T-cell (primary cell): ENCODE measurements at regions not wholly inside any gene's neighbourhood (a gene's known extent, or its start where the extent isn't known, plus 50 kb on each side); places are given as distances from the start of the nearest gene placed in this dataset.
"Not testable (repeated sequence)": the region's sequence is repeated elsewhere in the genome, so short reads cannot be mapped to it uniquely, and the experiment has no call there.

Experiments used
- ATAC-seq, 4 experiments: fragments of 200-7000 bp in 3 of 4; fragments of 150-1000 bp in 1 of 4; cut with Tn5 transposase; replicated peaks in 1 of 4; 1 replicate in 3 of 4; 2 replicates in 1 of 4; pipeline ENCODE4 v1.10.0; 2021; ENCODE audit warnings: moderate library complexity in 3 of 4, mild to moderate bottlenecking in 2 of 4, moderate number of reproducible peaks in 1 of 4
- CTCF ChIA-PET, 2 donors: fragments of 300-600 bp; sonication (Branson Sonifier 250); formaldehyde crosslinking; loops; one replicate each; lab custom pipeline; 2022; ENCODE audit warnings: antibody characterized with exemption in 2 of 2; lab: Charles Lee
- POLR2A ChIA-PET, 2 donors: fragments of 300-600 bp; sonication (Branson Sonifier 250); formaldehyde crosslinking; loops; one replicate each; lab custom pipeline; 2022; ENCODE audit warnings: antibody characterized with exemption in 2 of 2; lab: Charles Lee
- DNase-seq, 35 experiments: peaks; one replicate each; pipeline versions ENCODE4 v3.0.0 to v3.0.0-alpha.2; 2013 to 2023
- H3K27ac ChIP-seq: one replicate; pipeline ENCODE4 v1.5.1; 2013; ENCODE audit warnings: low read length
- H3K27me3 ChIP-seq, 2 experiments: replicated peaks in 1 of 2; 1 replicate in 1 of 2; 2 replicates in 1 of 2; pipeline versions ENCODE4 v1.6.1 to v1.7.0; 2013; ENCODE audit warnings: low read length in 1 of 2, mixed read lengths in 1 of 2; ENCODE audit not compliant: control insufficient read depth in 2 of 2, insufficient read depth in 2 of 2; ENCODE audit errors: extremely low read depth in 1 of 2
- H3K36me3 ChIP-seq, 2 donors: 1 replicate in 1 of 2; 2 replicates in 1 of 2; pipeline versions ENCODE4 v1.6.1 to v1.7.0; 2013; ENCODE audit warnings: low read length in 1 of 2; ENCODE audit not compliant: control insufficient read depth in 2 of 2, insufficient read depth in 1 of 2; ENCODE audit errors: extremely low read depth in 1 of 2
- H3K4me1 ChIP-seq, 2 experiments: 1 replicate in 1 of 2; 2 replicates in 1 of 2; pipeline versions ENCODE4 v1.6.1 to v1.7.0; 2013; ENCODE audit warnings: low read length in 2 of 2, mixed read lengths in 1 of 2; ENCODE audit not compliant: insufficient read depth in 2 of 2, control insufficient read depth in 1 of 2; ENCODE audit errors: extremely low read depth in 1 of 2
- H3K4me3 ChIP-seq, 2 donors: 1 replicate in 1 of 2; 2 replicates in 1 of 2; pipeline versions ENCODE4 v1.5.1 to v1.7.0; 2013; ENCODE audit warnings: mild to moderate bottlenecking in 2 of 2, low read length in 1 of 2, moderate library complexity in 1 of 2; ENCODE audit not compliant: control insufficient read depth in 1 of 2; ENCODE audit errors: extremely low read depth in 1 of 2
- H3K9me3 ChIP-seq: 2 replicates; pipeline ENCODE4 v1.7.0; 2013
- H3K27ac Mint-ChIP-seq, 2 donors: one replicate each; pipeline ENCODE4 v1.8.0; 2020 to 2021; ENCODE audit warnings: mild to moderate bottlenecking in 2 of 2, mixed read lengths in 2 of 2
- H3K27me3 Mint-ChIP-seq, 2 donors: one replicate each; pipeline ENCODE4 v1.8.0; 2021 to 2022; ENCODE audit warnings: mixed read lengths in 2 of 2
- H3K36me3 Mint-ChIP-seq: one replicate; pipeline ENCODE4 v1.8.0; 2021; ENCODE audit warnings: mixed read lengths
- H3K4me1 Mint-ChIP-seq, 3 donors: one replicate each; pipeline ENCODE4 v1.8.0; 2020 to 2022; ENCODE audit warnings: mixed read lengths in 3 of 3, mild to moderate bottlenecking in 1 of 3
- H3K4me3 Mint-ChIP-seq, 3 donors: one replicate each; pipeline ENCODE4 v1.8.0; 2020 to 2022; ENCODE audit warnings: mild to moderate bottlenecking in 3 of 3, mixed read lengths in 3 of 3, moderate library complexity in 3 of 3
- H3K9me3 Mint-ChIP-seq, 3 donors: one replicate each; pipeline ENCODE4 v1.8.0; 2020 to 2022; ENCODE audit warnings: mixed read lengths in 3 of 3
- WGBS: methylation state at CpG from one replicate; pipeline ENCODE4 v1.1.5; 2013; ENCODE audit warnings: missing lambda C conversion rate; ENCODE audit not compliant: insufficient coverage; 5-methylcytosine and 5-hydroxymethylcytosine counted together

- H3K36me3 ChIP-seq, result no peaks in the 10 kb centered on the region
- no peak overlapping the region for H3K27ac ChIP-seq
- ATAC-seq (no peak), DNase-seq (no peak)
- H3K36me3 Mint-ChIP-seq, result no peaks in the 10 kb centered on the region
- no peak overlapping the region for H3K4me3 Mint-ChIP-seq
- CTCF ChIA-PET, result interaction anchor here in 1 of 2 donors (0.6 kb wide), 1 partner anchor 612 kb away, joined by 4 read pairs; no protein-coding TSS in a partner anchor
- no peaks in the 10 kb centered on the region for H3K27me3 ChIP-seq
- H3K4me1 Mint-ChIP-seq, result no peaks in the 10 kb centered on the region
- H3K27ac Mint-ChIP-seq, result no peak overlapping the region
- no peaks in the 10 kb centered on the region for H3K4me1 ChIP-seq
- H3K27me3 Mint-ChIP-seq, result no peaks in the 10 kb centered on the region
- H3K9me3 Mint-ChIP-seq, result peaks cover 12 to 20% (median 14%) of the 10 kb centered on the region in 3 donors
- 71% methylated on average over 13 of the region's 14 CpGs for WGBS
- no peaks in the 10 kb centered on the region for H3K9me3 ChIP-seq
- H3K4me3 ChIP-seq, result no peak overlapping the region
- POLR2A ChIA-PET, result no interaction called here
Observed at GRCh38 chr6:19210849-19211590, 626.1 kb upstream of the ID4 start.

DNA sequence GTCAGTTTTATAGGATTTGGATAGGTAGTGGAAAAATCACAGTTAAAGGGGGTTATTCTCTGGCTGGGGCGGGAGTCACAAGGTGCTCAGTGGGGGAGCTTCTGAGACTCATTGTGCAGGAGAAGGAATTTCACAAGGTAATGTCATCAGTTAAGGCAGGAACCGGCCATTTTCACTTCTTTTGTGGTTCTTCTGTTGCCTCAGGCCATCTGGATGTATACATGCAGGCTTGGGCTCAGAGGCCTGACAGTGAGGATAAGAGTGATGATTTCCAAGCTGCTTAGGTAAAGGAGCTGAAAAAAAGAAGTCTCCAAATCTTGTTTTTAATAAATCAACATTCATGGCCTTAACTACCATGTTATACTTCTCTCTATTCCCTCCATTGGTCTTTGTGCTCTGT, 622.9 kb upstream of the ID4 start:
- Mint-ChIP-seq H3K27me3 (no peaks in the 10 kb centered on the region), H3K4me3 (no peak overlapping the region), H3K27ac (no peak overlapping the region), H3K36me3 (no peaks in the 10 kb centered on the region), H3K9me3 (peaks cover 7 to 23% (median 10%) of the 10 kb centered on the region in 3 donors), H3K4me1 (no peaks in the 10 kb centered on the region)
- Histone ChIP-seq H3K9me3 (no peaks in the 10 kb centered on the region), H3K4me3 (no peak overlapping the region), H3K36me3 (no peaks in the 10 kb centered on the region), H3K27ac (no peak overlapping the region), H3K27me3 (no peaks in the 10 kb centered on the region), H3K4me1 (no peaks in the 10 kb centered on the region)
- no peak for DNase-seq
- no peak for ATAC-seq
- ChIA-PET POLR2A (no interaction called here), CTCF (no interaction called here)
- WGBS, result 75% methylated on average over 2 of the region's 2 CpGs

DNA sequence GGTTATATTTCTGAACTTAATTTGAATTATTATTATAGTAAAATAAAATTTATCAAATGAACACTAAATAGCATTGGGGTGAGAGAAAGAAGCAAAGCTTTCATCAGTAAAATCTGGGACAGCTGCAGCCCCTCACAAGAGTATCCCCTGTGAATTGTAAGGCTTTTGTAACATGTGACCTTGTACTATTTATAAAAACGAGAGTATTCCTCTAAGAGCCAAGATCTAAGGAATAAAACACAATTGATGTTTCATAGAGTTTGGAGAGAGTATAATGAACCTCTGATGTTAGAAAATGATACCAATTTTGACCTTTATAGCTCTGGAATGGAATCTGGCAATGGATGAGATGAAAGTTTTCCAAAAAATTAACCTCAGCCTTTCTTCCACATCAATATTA, 617.2 kb upstream of the ID4 start:
- H3K4me1 ChIP-seq, result no peaks in the 10 kb centered on the region
- no peaks in the 10 kb centered on the region for H3K36me3 Mint-ChIP-seq
- H3K27me3 ChIP-seq, result no peaks in the 10 kb centered on the region
- ChIA-PET CTCF (no interaction called here), POLR2A (no interaction called here)
- no peaks in the 10 kb centered on the region for H3K9me3 ChIP-seq
- no peak overlapping the region for H3K4me3 Mint-ChIP-seq
- WGBS, result no CpG with 5 or more reads among the region's 1 CpG
- no peak overlapping the region for H3K27ac ChIP-seq
- no peak overlapping the region for H3K27ac Mint-ChIP-seq
- ATAC-seq, result no peak
- no peak for DNase-seq
- H3K4me3 ChIP-seq, result no peak overlapping the region
- H3K27me3 Mint-ChIP-seq, result no peaks in the 10 kb centered on the region
- H3K36me3 ChIP-seq, result no peaks in the 10 kb centered on the region
- H3K9me3 Mint-ChIP-seq, result peaks cover 4 to 16% (median 7%) of the 10 kb centered on the region in 3 donors
- H3K4me1 Mint-ChIP-seq, result no peaks in the 10 kb centered on the region

DNA sequence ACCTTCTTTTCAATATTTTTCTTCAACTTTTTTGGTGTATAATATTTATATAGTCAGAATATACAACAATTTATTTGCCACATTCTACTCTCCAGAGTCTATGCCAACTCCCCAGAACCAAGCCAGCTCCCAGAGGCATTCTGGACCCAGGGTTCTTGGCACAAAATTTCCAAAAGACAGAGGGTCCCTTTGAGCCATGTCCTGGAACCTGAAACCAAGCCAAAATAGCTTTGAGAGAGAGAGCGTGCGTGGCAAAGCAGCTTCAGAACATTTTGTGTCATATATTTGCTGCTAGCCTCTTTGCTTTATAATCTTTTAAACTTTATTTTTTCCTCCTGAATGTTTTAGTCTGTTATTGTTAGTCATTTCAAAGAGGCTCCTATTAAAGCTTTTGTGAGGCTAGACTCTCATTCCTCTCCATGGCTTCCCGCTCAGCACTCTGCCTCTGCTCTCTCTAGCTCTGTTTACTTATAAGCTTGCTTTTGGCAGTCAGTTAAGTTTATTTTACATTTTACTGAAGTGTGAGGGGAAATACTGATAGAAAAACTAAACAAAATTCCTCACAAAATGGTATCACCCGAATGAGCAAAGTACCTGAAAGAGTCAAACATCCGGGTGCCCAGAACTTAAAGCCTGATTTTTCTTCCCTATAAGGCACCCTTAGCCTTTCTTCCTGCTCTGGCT, 605.1 kb upstream of the ID4 start:
- CTCF ChIA-PET, result no interaction called here
- Histone ChIP-seq H3K27me3 (no peaks in the 10 kb centered on the region), H3K4me3 (no peak overlapping the region), H3K9me3 (no peaks in the 10 kb centered on the region), H3K27ac (no peak overlapping the region), H3K4me1 (no peaks in the 10 kb centered on the region), H3K36me3 (no peaks in the 10 kb centered on the region)
- POLR2A ChIA-PET, result no interaction called here
- peaks cover 7 to 18% (median 9%) of the 10 kb centered on the region in 3 donors for H3K9me3 Mint-ChIP-seq
- DNase-seq (no peak), ATAC-seq (no peak)
- no peaks in the 10 kb centered on the region for H3K36me3 Mint-ChIP-seq
- no peak overlapping the region for H3K27ac Mint-ChIP-seq
- H3K4me1 Mint-ChIP-seq, result no peaks in the 10 kb centered on the region
- WGBS, result no CpG with 5 or more reads among the region's 5 CpGs
- no peak overlapping the region for H3K4me3 Mint-ChIP-seq
- no peaks in the 10 kb centered on the region for H3K27me3 Mint-ChIP-seq

GRCh38 chr6:19245656-19246055, 591.5 kb upstream of the ID4 start:
- Mint-ChIP-seq H3K4me1 (no peaks in the 10 kb centered on the region), H3K27me3 (no peaks in the 10 kb centered on the region), H3K27ac (no peak overlapping the region), H3K9me3 (peaks cover 27 to 38% (median 30%) of the 10 kb centered on the region in 3 donors), H3K4me3 (no peak overlapping the region), H3K36me3 (no peaks in the 10 kb centered on the region)
- Histone ChIP-seq H3K27me3 (no peaks in the 10 kb centered on the region), H3K4me1 (no peaks in the 10 kb centered on the region), H3K36me3 (no peaks in the 10 kb centered on the region), H3K9me3 (no peaks in the 10 kb centered on the region), H3K4me3 (no peak overlapping the region), H3K27ac (no peak overlapping the region)
- ChIA-PET CTCF (no interaction called here), POLR2A (interaction anchor here in 1 of 2 donors (0.5 kb wide), 1 partner anchor 882 kb away, joined by 3 read pairs; no protein-coding TSS in a partner anchor)
- ATAC-seq (no peak), DNase-seq (no peak)
- WGBS, result no CpG with 5 or more reads among the region's 1 CpG

- peaks cover 24 to 36% (median 30%) of the 10 kb centered on the region in 3 donors for H3K9me3 Mint-ChIP-seq
- H3K4me3 ChIP-seq, H3K27me3 Mint-ChIP-seq, DNase-seq, CTCF ChIA-PET, H3K27ac ChIP-seq, H3K27me3 ChIP-seq, H3K36me3 Mint-ChIP-seq, POLR2A ChIA-PET, H3K4me3 Mint-ChIP-seq, H3K4me1 ChIP-seq, H3K36me3 ChIP-seq, H3K4me1 Mint-ChIP-seq, ATAC-seq, H3K9me3 ChIP-seq, H3K27ac Mint-ChIP-seq: not testable (repeated sequence)
- 82% methylated on average over 3 of the region's 8 CpGs for WGBS
Observed at GRCh38 chr6:19247181-19247580, 590.0 kb upstream of the ID4 start.
